ENCODE measurements at regions not wholly inside any gene's neighbourhood (a gene's known extent, or its start where the extent isn't known, plus 50 kb on each side); places are given as distances from the start of the nearest gene placed in this dataset.

DNA sequence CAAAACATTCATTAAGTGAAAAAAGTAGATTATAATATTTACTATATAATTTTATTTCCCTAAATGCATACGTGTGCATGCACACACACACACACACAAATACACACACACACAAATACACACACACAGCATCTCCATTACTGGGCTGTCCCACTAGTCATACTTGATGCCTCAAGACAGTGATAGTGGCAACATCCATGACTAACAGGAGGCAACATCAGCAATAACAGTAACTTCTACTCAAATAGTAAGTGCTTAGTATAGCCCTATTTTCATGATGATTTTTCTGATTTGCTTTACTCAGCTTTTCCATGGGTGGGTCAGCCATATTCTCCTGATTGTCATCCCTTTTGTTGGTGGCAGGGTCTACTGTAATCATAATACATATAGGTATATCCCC is 325.9 kb upstream of the TEX13C start:
- no peak for DNase-seq (ENCODE audit: insufficient read length, low spot score)
- no peak for FAIRE-seq
- TF ChIP-seq, protein P1, sequence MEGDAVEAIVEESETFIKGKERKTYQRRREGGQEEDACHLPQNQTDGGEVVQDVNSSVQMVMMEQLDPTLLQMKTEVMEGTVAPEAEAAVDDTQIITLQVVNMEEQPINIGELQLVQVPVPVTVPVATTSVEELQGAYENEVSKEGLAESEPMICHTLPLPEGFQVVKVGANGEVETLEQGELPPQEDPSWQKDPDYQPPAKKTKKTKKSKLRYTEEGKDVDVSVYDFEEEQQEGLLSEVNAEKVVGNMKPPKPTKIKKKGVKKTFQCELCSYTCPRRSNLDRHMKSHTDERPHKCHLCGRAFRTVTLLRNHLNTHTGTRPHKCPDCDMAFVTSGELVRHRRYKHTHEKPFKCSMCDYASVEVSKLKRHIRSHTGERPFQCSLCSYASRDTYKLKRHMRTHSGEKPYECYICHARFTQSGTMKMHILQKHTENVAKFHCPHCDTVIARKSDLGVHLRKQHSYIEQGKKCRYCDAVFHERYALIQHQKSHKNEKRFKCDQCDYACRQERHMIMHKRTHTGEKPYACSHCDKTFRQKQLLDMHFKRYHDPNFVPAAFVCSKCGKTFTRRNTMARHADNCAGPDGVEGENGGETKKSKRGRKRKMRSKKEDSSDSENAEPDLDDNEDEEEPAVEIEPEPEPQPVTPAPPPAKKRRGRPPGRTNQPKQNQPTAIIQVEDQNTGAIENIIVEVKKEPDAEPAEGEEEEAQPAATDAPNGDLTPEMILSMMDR (IDR thresholded peaks at IDR 0.05; ENCODE audit: insufficient read depth, missing control alignments): no peak

DNA sequence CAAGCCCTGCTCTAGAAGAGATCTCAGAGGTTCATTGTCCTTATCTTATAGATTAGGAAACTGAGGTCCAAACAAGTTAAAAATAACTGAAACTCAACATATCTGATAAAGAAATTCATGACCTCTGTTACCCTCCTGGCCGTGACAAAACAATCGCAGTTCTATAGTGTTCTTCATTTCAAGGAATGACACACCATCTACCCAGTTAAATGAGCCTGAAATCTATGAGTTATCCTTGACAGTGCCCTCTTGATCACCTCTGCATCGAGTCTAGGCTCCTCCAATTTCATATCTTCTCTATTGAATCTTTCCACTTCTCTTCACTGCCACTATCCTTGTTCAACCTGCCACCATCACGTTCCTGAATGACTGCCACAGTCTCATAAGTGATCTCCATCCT is 325.3 kb upstream of the TEX13C start:
- no peak for FAIRE-seq

DNA sequence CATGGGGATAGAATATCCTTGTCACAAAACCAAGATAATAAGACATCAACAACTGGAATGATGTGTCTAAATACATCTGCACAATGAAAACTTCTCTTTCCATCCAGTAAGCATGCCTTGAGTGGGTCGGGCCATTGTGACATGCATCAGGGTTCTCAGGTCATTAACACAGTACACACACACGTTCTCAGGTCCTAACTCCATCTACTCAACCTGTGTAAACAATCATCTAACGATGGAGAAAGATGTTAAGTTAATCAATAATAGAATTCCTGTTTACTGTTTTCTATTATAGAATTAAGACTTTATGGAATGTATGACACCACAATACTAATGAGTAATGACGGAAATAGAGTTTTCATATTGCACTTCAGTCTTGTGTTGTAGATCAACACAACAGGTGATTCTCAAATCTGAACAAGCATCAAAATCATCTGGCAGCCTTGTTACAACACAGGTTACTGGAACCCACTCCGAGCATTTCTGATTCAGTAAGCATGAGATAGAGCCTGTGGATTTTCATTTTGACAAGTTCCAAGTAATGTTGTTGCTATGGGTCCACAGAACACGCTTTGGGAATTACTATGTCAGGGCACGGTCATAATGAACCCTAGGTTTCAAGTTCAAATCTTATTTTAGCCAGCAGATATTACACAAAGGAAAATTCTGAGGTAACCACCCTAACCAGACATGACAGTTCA is 315.8 kb upstream of the TEX13C start:
- no peak for DNase-seq (ENCODE audit: insufficient read length, low spot score)
- TF ChIP-seq, protein P1 (IDR thresholded peaks at IDR 0.05; ENCODE audit: insufficient read depth, missing control alignments): no peak
- no peak for FAIRE-seq

More for the DNA sequence above, 325.3 kb upstream of the TEX13C start:
- TF ChIP-seq, protein P1 (IDR thresholded peaks at IDR 0.05; ENCODE audit: insufficient read depth, missing control alignments): no peak
- no peak for DNase-seq (ENCODE audit: insufficient read length, low spot score)

DNA sequence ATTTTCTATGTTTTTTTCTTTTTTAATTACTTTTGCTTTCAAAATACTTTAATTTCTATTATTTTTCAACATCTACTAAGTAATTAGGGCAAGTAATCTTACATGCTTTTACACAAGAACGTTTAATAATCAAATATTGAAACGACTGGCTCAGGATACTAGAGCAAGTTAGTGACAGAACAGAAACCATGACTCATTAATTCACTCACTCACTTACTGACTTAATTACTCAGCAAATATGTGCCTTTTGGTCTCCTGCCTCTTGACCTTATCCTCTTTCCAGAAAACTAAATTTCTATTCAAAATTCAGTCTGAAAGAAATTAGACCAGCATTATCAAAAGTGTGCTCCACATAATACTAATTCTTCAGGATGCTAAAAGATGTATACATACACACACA is 314.9 kb upstream of the TEX13C start:
- DNase-seq (ENCODE audit: insufficient read length, low spot score) (no peak), FAIRE-seq (no peak)
- TF ChIP-seq, protein P1 (IDR thresholded peaks at IDR 0.05; ENCODE audit: insufficient read depth, missing control alignments): no peak

DNA sequence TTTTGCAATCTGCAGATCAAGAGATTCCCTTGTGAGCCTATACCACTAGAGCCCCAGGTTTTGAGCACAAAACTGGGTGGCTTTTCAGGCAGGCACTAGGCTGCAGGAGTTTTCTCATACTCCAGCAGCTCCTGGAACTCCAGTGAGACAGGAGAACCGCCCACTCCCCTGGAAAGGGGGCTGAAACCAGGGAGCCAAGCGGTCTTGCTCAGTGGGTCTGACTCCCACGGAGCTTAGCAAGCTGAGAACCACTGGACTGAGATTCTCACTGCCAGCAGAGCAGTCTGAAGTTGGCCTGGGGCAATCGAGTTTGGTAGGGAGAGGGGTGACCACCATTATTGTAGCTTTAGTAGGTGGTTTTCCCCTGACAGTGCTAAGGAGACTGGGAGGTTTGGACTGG is 313.8 kb upstream of the TEX13C start:
- no peak for DNase-seq (ENCODE audit: insufficient read length, low spot score)
- FAIRE-seq: no peak
- TF ChIP-seq, protein P1 (IDR thresholded peaks at IDR 0.05; ENCODE audit: insufficient read depth, missing control alignments): no peak

DNA sequence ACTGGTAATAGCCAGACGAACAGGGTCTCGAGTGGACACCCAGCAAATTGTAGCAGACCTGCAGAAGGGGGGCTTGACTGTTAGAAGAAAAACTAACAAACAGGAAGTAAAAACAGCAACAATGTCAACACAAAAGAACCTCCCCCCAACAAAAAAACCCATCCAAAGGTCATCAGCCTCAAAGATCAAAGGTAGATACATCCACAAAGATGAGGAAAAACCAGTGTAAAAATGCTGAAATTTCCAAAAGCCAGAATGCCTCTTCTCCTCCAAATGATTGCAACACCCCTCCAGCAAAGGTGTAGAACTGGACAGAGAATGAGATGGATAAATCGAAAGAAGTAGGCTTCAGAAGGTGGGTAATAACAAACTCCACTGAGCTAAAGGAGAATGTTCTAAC is 313.0 kb upstream of the TEX13C start:
- FAIRE-seq (no peak), DNase-seq (ENCODE audit: insufficient read length, low spot score) (no peak)
- TF ChIP-seq, protein P1 (IDR thresholded peaks at IDR 0.05; ENCODE audit: insufficient read depth, missing control alignments): no peak

DNA sequence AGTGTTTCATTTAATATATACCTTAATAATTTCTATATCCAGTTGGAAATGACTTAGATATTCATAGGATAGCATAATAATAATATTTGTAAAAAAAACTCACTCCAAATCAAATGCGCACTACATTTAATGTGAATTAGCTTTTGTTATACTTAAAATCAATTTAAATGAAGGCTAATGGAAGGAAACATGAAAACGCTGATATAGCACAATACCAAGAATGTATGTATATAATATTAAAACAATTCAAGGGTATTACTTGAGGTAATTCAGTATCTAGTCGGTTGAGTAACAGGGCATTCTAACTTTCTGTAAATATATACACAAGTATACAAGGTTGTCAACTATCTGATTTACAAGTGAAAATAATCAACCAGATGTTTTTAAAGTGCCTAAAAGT is 307.1 kb upstream of the TEX13C start:
- TF ChIP-seq, protein P1 (IDR thresholded peaks at IDR 0.05; ENCODE audit: insufficient read depth, missing control alignments): no peak
- DNase-seq (ENCODE audit: insufficient read length, low spot score) (no peak), FAIRE-seq (no peak)

All from D721Med (cell line).